ENCODE measurements at regions not wholly inside any gene's neighbourhood (a gene's known extent, or its start where the extent isn't known, plus 50 kb on each side); places are given as distances from the start of the nearest gene placed in this dataset.

DNA sequence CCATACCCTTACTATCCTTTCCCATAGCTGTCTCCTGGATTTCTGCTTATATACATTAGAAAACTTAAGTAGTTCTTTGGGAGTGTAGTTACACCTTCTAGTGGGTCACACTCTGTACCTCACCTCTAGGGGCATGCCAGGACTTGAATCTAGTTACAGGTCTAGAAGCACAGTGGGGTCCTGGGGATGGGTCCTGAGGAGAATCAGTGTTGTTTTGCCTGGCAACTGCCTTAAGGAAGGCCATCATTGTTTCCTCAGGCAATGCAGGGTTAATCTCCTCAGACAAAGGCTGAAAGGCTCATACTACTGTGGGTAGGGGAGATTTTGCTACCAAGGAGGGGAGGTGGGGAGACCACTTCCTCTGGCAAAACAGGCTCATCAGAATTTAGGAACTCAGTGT, 750.3 kb downstream of the FAT4 start:
- TF ChIP-seq, protein P1, sequence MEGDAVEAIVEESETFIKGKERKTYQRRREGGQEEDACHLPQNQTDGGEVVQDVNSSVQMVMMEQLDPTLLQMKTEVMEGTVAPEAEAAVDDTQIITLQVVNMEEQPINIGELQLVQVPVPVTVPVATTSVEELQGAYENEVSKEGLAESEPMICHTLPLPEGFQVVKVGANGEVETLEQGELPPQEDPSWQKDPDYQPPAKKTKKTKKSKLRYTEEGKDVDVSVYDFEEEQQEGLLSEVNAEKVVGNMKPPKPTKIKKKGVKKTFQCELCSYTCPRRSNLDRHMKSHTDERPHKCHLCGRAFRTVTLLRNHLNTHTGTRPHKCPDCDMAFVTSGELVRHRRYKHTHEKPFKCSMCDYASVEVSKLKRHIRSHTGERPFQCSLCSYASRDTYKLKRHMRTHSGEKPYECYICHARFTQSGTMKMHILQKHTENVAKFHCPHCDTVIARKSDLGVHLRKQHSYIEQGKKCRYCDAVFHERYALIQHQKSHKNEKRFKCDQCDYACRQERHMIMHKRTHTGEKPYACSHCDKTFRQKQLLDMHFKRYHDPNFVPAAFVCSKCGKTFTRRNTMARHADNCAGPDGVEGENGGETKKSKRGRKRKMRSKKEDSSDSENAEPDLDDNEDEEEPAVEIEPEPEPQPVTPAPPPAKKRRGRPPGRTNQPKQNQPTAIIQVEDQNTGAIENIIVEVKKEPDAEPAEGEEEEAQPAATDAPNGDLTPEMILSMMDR (conservative IDR thresholded peaks at IDR 0.05 in 1 of 2, IDR thresholded peaks at IDR 0.05 in 1 of 2; ENCODE audit: low read depth in 1 of 2, low read length in 2 of 2) = no peak
- no peak for TF ChIP-seq EZH2 (IDR thresholded peaks at IDR 0.05; ENCODE audit: low read length, missing control alignments)
- no peak overlapping the region for H3K4me2 ChIP-seq (ENCODE audit: extremely low read depth, insufficient read depth, low read length)
- H3K9ac ChIP-seq (ENCODE audit: insufficient read depth, low read length) = no peak overlapping the region
- no peaks in the 10 kb centered on the region for H3K9me3 ChIP-seq (ENCODE audit: control insufficient read depth, insufficient read depth, low read depth, low read length)
- no peaks in the 10 kb centered on the region for H3K36me3 ChIP-seq (ENCODE audit: control insufficient read depth, insufficient read depth, low read length)
- H3K4me1 ChIP-seq (ENCODE audit: control insufficient read depth, extremely low read depth, insufficient read depth, low read length) = no peaks in the 10 kb centered on the region
- H2AFZ ChIP-seq (ENCODE audit: low read length) = no peak overlapping the region
- H3K27me3 ChIP-seq (ENCODE audit: control insufficient read depth, insufficient read depth, low read length) = no peaks in the 10 kb centered on the region
- no peak overlapping the region for H3K4me3 ChIP-seq (replicated peaks in 1 of 4; ENCODE audit: control extremely low read depth in 1 of 4, insufficient read depth in 1 of 4, low read depth in 3 of 4, low read length in 4 of 4)
- H3K79me2 ChIP-seq (ENCODE audit: control insufficient read depth, insufficient read depth, low read length) = no peaks in the 10 kb centered on the region
- no peak overlapping the region for H3K27ac ChIP-seq (ENCODE audit: insufficient read depth, low read length)
- no peak for DNase-seq (ENCODE audit: low read depth in 2 of 2)
- H4K20me1 ChIP-seq (ENCODE audit: control insufficient read depth, extremely low read depth, insufficient read depth, low read length) = no peaks in the 10 kb centered on the region

DNA sequence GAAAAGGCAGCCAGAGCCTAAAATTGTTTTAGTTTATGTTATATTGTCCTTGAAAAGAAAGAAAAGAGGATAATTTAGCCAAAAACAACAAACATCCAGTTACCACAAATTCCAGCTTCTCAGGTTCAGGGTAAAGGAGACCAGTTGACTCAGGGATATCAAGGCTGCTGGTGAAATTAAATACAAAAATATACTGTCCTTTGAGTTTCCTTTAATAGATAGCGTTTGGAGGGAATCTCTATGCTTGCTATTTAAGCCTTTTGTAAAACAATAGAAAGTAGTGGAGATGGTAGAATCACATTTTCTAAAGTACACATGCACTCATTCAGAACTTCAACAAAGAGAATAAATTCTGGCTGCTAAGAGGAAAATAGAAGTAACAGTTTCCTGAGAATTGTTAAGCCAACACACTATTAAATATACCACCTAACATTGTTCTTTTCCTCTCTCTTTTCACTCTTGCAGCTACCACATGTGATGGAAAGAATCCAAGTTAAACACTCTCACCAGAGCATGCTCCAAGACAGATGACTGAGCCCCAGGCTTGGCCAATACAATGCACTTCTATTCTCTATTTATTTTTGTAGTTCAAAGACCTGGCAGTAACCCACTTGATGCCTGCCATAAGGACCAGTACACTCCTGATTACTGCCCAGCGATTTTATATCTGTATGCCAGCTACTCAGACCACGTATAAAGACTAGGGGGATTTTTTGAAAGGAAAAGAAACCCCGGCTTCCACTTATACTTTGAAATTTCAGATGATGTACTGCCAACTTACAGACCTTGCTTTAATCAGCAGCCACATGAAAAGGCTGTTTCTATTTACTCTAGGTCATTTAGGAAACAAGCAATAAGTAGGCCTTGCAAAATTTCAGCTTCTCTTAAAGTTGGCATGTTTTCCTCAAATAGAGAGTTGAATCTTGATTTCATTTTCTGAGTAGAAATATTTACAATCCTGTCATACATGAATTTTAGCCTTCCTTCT, 756.9 kb downstream of the FAT4 start:
- no peak overlapping the region for H2AFZ ChIP-seq (ENCODE audit: low read length)
- peak overlapping the region in 1 of 4 experiments; percentile 12 for H3K4me3 ChIP-seq (replicated peaks in 1 of 4; ENCODE audit: control extremely low read depth in 1 of 4, insufficient read depth in 1 of 4, low read depth in 3 of 4, low read length in 4 of 4)
- TF ChIP-seq EZH2 (IDR thresholded peaks at IDR 0.05; ENCODE audit: low read length, missing control alignments) = no peak
- TF ChIP-seq, protein P1 (conservative IDR thresholded peaks at IDR 0.05 in 1 of 2, IDR thresholded peaks at IDR 0.05 in 1 of 2; ENCODE audit: low read depth in 1 of 2, low read length in 2 of 2) = no peak
- peak; percentile 89 to 91 for DNase-seq (ENCODE audit: low read depth in 2 of 2)
- no peaks in the 10 kb centered on the region for H3K4me1 ChIP-seq (ENCODE audit: control insufficient read depth, extremely low read depth, insufficient read depth, low read length)
- no peaks in the 10 kb centered on the region for H3K27me3 ChIP-seq (ENCODE audit: control insufficient read depth, insufficient read depth, low read length)
- H4K20me1 ChIP-seq (ENCODE audit: control insufficient read depth, extremely low read depth, insufficient read depth, low read length) = no peaks in the 10 kb centered on the region
- no peak overlapping the region for H3K9ac ChIP-seq (ENCODE audit: insufficient read depth, low read length)
- no peak overlapping the region for H3K27ac ChIP-seq (ENCODE audit: insufficient read depth, low read length)
- no peaks in the 10 kb centered on the region for H3K9me3 ChIP-seq (ENCODE audit: control insufficient read depth, insufficient read depth, low read depth, low read length)
- H3K36me3 ChIP-seq (ENCODE audit: control insufficient read depth, insufficient read depth, low read length) = no peaks in the 10 kb centered on the region
- H3K4me2 ChIP-seq (ENCODE audit: extremely low read depth, insufficient read depth, low read length) = peak overlapping the region; percentile 44
- no peaks in the 10 kb centered on the region for H3K79me2 ChIP-seq (ENCODE audit: control insufficient read depth, insufficient read depth, low read length)

GRCh38 chr4:126081336-126081735, 766.6 kb downstream of the FAT4 start:
- no peaks in the 10 kb centered on the region for H4K20me1 ChIP-seq (ENCODE audit: control insufficient read depth, extremely low read depth, insufficient read depth, low read length)
- H3K9ac ChIP-seq (ENCODE audit: insufficient read depth, low read length) = no peak overlapping the region
- no peak for DNase-seq (ENCODE audit: low read depth in 2 of 2)
- no peaks in the 10 kb centered on the region for H3K9me3 ChIP-seq (ENCODE audit: control insufficient read depth, insufficient read depth, low read depth, low read length)
- no peak for TF ChIP-seq EZH2 (IDR thresholded peaks at IDR 0.05; ENCODE audit: low read length, missing control alignments)
- TF ChIP-seq, protein P1 (conservative IDR thresholded peaks at IDR 0.05 in 1 of 2, IDR thresholded peaks at IDR 0.05 in 1 of 2; ENCODE audit: low read depth in 1 of 2, low read length in 2 of 2) = no peak
- no peaks in the 10 kb centered on the region for H3K79me2 ChIP-seq (ENCODE audit: control insufficient read depth, insufficient read depth, low read length)
- no peaks in the 10 kb centered on the region for H3K27me3 ChIP-seq (ENCODE audit: control insufficient read depth, insufficient read depth, low read length)
- H3K4me3 ChIP-seq (replicated peaks in 1 of 4; ENCODE audit: control extremely low read depth in 1 of 4, insufficient read depth in 1 of 4, low read depth in 3 of 4, low read length in 4 of 4) = no peak overlapping the region
- H3K4me2 ChIP-seq (ENCODE audit: extremely low read depth, insufficient read depth, low read length) = no peak overlapping the region
- H3K36me3 ChIP-seq (ENCODE audit: control insufficient read depth, insufficient read depth, low read length) = no peaks in the 10 kb centered on the region
- no peak overlapping the region for H2AFZ ChIP-seq (ENCODE audit: low read length)
- no peaks in the 10 kb centered on the region for H3K4me1 ChIP-seq (ENCODE audit: control insufficient read depth, extremely low read depth, insufficient read depth, low read length)
- H3K27ac ChIP-seq (ENCODE audit: insufficient read depth, low read length) = no peak overlapping the region

All from fibroblast of lung (primary cell).